Thyroid gland (tissue), 4 donors: ENCODE measurements at regions not wholly inside any gene's neighbourhood (a gene's known extent, or its start where the extent isn't known, plus 50 kb on each side); places are given as distances from the start of the nearest gene placed in this dataset.

ENCODE experiments used
- CTCF ChIP-seq, 6 experiments: fragments of 200-600 bp in 3 of 6; fragments of 450-650 bp in 3 of 6; sonication (generic) in 3 of 6; IDR thresholded peaks; one replicate each; pipeline ENCODE4 v1.5.1; 2016 to 2019; ENCODE audit warnings: antibody characterized with exemption in 6 of 6, mild to moderate bottlenecking in 2 of 6, inconsistent platforms in 1 of 6, moderate library complexity in 1 of 6
- POLR2A ChIP-seq, 2 donors: fragments of 450-650 bp; IDR thresholded peaks; one replicate each; pipeline ENCODE4 v1.6.1; 2017; ENCODE audit warnings: antibody characterized with exemption in 2 of 2, mild to moderate bottlenecking in 2 of 2, moderate library complexity in 1 of 2

DNA sequence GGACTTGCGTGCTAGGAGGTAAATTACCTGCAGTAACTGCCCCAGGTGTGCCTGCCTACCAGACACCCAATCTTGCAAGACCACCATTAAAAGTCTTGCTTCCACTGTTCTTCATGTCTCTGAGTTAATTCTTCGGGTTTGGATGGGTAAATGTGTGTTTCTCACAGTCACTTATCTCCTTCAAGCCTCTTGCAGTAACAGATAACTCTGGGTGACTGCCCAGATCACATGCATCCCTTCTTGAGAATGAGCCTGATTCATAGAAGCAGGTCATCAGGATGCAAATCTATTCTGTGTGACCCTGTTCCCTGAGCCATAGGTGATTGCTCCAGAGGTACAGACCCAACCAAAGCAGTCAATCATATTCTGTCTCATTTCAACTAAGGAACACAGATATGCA is 194.6 kb downstream of the METTL4 start:
- TF ChIP-seq POLR2A (IDR thresholded peaks at IDR 0.05) (no peak), CTCF (IDR thresholded peaks at IDR 0.05) (no peak)
